ENCODE measurements at regions not wholly inside any gene's neighbourhood (a gene's known extent, or its start where the extent isn't known, plus 50 kb on each side); places are given as distances from the start of the nearest gene placed in this dataset.

DNA sequence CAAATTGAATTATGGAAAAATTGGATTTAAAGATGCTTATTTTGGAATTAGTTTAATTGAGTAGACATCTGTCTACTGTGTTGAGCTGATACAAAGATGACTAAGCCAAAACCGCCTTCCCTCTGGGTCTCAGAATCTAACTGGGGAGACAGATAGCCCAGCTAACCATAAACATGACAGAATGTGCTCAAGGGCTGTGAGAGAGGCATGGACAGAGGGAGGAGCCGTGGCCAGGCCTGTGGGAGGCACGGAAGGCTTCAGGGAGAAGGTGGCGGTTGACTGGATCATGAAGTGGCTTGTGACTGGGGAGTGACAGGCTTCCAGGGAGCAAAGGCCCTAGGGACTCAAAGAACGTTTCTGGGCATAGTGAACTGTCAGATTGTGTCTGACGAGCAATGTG is 74.6 kb downstream of the DACT1 start:
- DNase-seq (ENCODE audit: low read depth in 1 of 2, low spot score in 2 of 2) (no peak), FAIRE-seq (no peak)
- no peak overlapping the region for H2AFZ ChIP-seq (ENCODE audit: low read length)
- ChIA-PET POLR2A (ENCODE audit: partially characterized antibody) (no interaction called here), CTCF (ENCODE audit: partially characterized antibody) (interaction anchor here (0.6 to 1.5 kb wide), 2 partner anchors 13 to 25 kb away, joined by 3 read pairs; no protein-coding TSS in a partner anchor)
- H3K18ac ChIP-seq (ENCODE audit: extremely low read depth, low read length) = no peak overlapping the region
- H4K20me1 ChIP-seq (replicated peaks in 1 of 2; ENCODE audit: control insufficient read depth in 1 of 2, insufficient read depth in 2 of 2, low read length in 2 of 2) = no peaks in the 10 kb centered on the region
- WGBS, 2 experiments (ENCODE audit: extremely low coverage in 1 of 2, insufficient coverage in 1 of 2, insufficient read length in 1 of 2, insufficient replicate concordance in 2 of 2, low coverage in 1 of 2, low lambda C conversion rate in 2 of 2, missing lambda C conversion rate in 1 of 2) = 81% methylated on average over 6 of the region's 6 CpGs; no CpG with 5 or more reads in 1 of the 2 experiments
- H2AK5ac ChIP-seq (ENCODE audit: low read depth, low read length) = no peak overlapping the region
- no peaks in the 10 kb centered on the region for H3K79me1 ChIP-seq (ENCODE audit: low read depth, low read length)
- no peak overlapping the region for H2BK120ac ChIP-seq (replicated peaks; ENCODE audit: low read depth, low read length)
- H3K79me2 ChIP-seq (ENCODE audit: control insufficient read depth in 1 of 2, insufficient read depth in 2 of 2, low read length in 2 of 2) = no peaks in the 10 kb centered on the region
- no peak overlapping the region for H4K5ac ChIP-seq (ENCODE audit: insufficient read length, low read depth, low read length)
- H3K14ac ChIP-seq (ENCODE audit: insufficient read length) = no peak overlapping the region
- H2BK5ac ChIP-seq (ENCODE audit: low read depth, low read length) = no peak overlapping the region
- no peak overlapping the region for H3K9ac ChIP-seq (replicated peaks in 1 of 4; ENCODE audit: extremely low read depth in 1 of 4, low read depth in 3 of 4, low read length in 3 of 4)
- H3K4me3 ChIP-seq (ENCODE audit: extremely low read depth in 1 of 4, insufficient read depth in 2 of 4, low read depth in 3 of 4, low read length in 4 of 4) = no peak overlapping the region
- H2BK12ac ChIP-seq (ENCODE audit: low read depth, low read length) = no peak overlapping the region
- H4K91ac ChIP-seq (replicated peaks; ENCODE audit: insufficient read length, low read length) = no peak overlapping the region
- no peak overlapping the region for H2BK20ac ChIP-seq (ENCODE audit: low read length)
- no peaks in the 10 kb centered on the region for H3K27me3 ChIP-seq (replicated peaks in 1 of 4; ENCODE audit: control insufficient read depth in 3 of 4, extremely low read depth in 1 of 4, insufficient read depth in 3 of 4, low read length in 3 of 4)
- H3K56ac ChIP-seq (replicated peaks; ENCODE audit: insufficient read length, low read depth, low read length) = no peak overlapping the region
- H3K36me3 ChIP-seq (ENCODE audit: control insufficient read depth in 2 of 4, insufficient read depth in 4 of 4, low read length in 3 of 4) = no peaks in the 10 kb centered on the region
- no peaks in the 10 kb centered on the region for H3K23me2 ChIP-seq (ENCODE audit: low read depth, low read length)
- no peak overlapping the region for H2BK15ac ChIP-seq (ENCODE audit: low read length)
- no peaks in the 10 kb centered on the region for H3K9me3 ChIP-seq (ENCODE audit: insufficient read depth in 2 of 2, low read depth in 1 of 2, low read length in 1 of 2)
- peaks cover 0 to 3% (median 1%) of the 10 kb centered on the region in 4 experiments; a peak in 1 of 7 replicates for H3K4me1 ChIP-seq (replicated peaks in 1 of 4; ENCODE audit: control insufficient read depth in 3 of 4, insufficient read depth in 4 of 4, low read length in 3 of 4)
- H3K4ac ChIP-seq (replicated peaks; ENCODE audit: insufficient read length, low read depth, low read length) = no peak overlapping the region
- H3K27ac ChIP-seq (ENCODE audit: low read depth, low read length) = no peak overlapping the region
- no peak overlapping the region for H4K8ac ChIP-seq (ENCODE audit: extremely low read depth, insufficient read depth, low read length)
- no peak overlapping the region for H3K23ac ChIP-seq (ENCODE audit: insufficient read length)
- no peak overlapping the region for H3K4me2 ChIP-seq (ENCODE audit: insufficient read depth in 1 of 2, low read depth in 2 of 2, low read length in 2 of 2)
- TF ChIP-seq FOSL1 (IDR thresholded peaks at IDR 0.05; ENCODE audit: insufficient read depth, low read depth, low read length) (no peak), TBP (IDR thresholded peaks at IDR 0.05; ENCODE audit: low read depth, low read length) (no peak), NRF1 (IDR thresholded peaks at IDR 0.05; ENCODE audit: low read depth, low read length) (no peak), RXRA (IDR thresholded peaks at IDR 0.05; ENCODE audit: insufficient read depth, low read depth, low read length) (no peak), MAFK (IDR thresholded peaks at IDR 0.05; ENCODE audit: low read depth, low read length) (no peak), SP2 (IDR thresholded peaks at IDR 0.05; ENCODE audit: low read length) (no peak), SIX5 (IDR thresholded peaks at IDR 0.05; ENCODE audit: low read depth, low read length) (no peak), PHF8 (conservative IDR thresholded peaks at IDR 0.05; ENCODE audit: low read depth, low read length) (no peak)
